ENCODE measurements at regions not wholly inside any gene's neighbourhood (a gene's known extent, or its start where the extent isn't known, plus 50 kb on each side); places are given as distances from the start of the nearest gene placed in this dataset.

- no peak for ATAC-seq
- POLR2A ChIA-PET: no interaction called here
- no peak overlapping the region for H3K9ac ChIP-seq (ENCODE audit: insufficient read depth, low read depth, low read length)
Observed at GRCh38 chr9:116075191-116075590, 78.4 kb upstream of the PAPPA start.

More at GRCh38 chr9:116075191-116075590, 78.4 kb upstream of the PAPPA start:
- in situ Hi-C loops (cut with HindIII; ENCODE audit: extremely low pct_ligation_motif_present, low pct_unique_long_range_greater_than_20kb) (no loop called here), intact Hi-C loops (cut with micrococcal nuclease; ENCODE audit: unreplicated experiment) (no loop called here)
- H3K27me3 ChIP-seq (ENCODE audit: control insufficient read depth in 1 of 2, insufficient read depth in 2 of 2, low read length in 2 of 2): 0 out of 5 replicates have a peak, but pooled peaks cover 0 to 3% of the 10 kb centered on the region in 2 experiments
- no peak overlapping the region for H3K4me3 ChIP-seq (replicated peaks in 1 of 3; ENCODE audit: insufficient read depth in 1 of 3, low read depth in 2 of 3, low read length in 3 of 3)
- CTCF ChIA-PET (ENCODE audit: low intra/inter-chr PET ratio, low total read pairs): no interaction called here
- TF ChIP-seq ZBTB14 (CRISPR knock-in tag; IDR thresholded peaks at IDR 0.05) (no peak), ATF4 (CRISPR knock-in tag; IDR thresholded peaks at IDR 0.05) (no peak), RFXAP (CRISPR knock-in tag; IDR thresholded peaks at IDR 0.05; ENCODE audit: borderline replicate concordance) (no peak), ZNF275 (CRISPR knock-in tag; IDR thresholded peaks at IDR 0.05; ENCODE audit: borderline replicate concordance) (no peak), MATR3 (CRISPR knock-in tag; IDR thresholded peaks at IDR 0.05) (no peak)
- no peaks in the 10 kb centered on the region for H3K9me3 ChIP-seq (ENCODE audit: low read length)
- H4K20me1 ChIP-seq (ENCODE audit: insufficient read depth, low read length): no peaks in the 10 kb centered on the region
- H3K4me1 ChIP-seq (ENCODE audit: insufficient read depth, low read length): no peaks in the 10 kb centered on the region
- DNase-seq (ENCODE audit: low spot score) (no peak), FAIRE-seq (no peak)
- WGBS (ENCODE audit: low lambda C conversion rate): 45% methylated on average over 5 of the region's 5 CpGs
- no peak overlapping the region for H3K4me2 ChIP-seq (ENCODE audit: low read depth, low read length)
- no peak overlapping the region for H2AFZ ChIP-seq (ENCODE audit: low read length)
- no peaks in the 10 kb centered on the region for H3K36me3 ChIP-seq (replicated peaks in 1 of 2; ENCODE audit: control insufficient read depth in 1 of 2, insufficient read depth in 2 of 2, low read length in 2 of 2)
- H3K27ac ChIP-seq (ENCODE audit: extremely low read length, insufficient read depth, low read length): no peak overlapping the region
- no peaks in the 10 kb centered on the region for H3K79me2 ChIP-seq (ENCODE audit: insufficient read depth, low read length)
- BruUV-seq (replicated peaks): no TSS peak
